GM12878 (cell line): ENCODE measurements at regions not wholly inside any gene's neighbourhood (a gene's known extent, or its start where the extent isn't known, plus 50 kb on each side); places are given as distances from the start of the nearest gene placed in this dataset.
A peak's percentile ranks its signal among the peaks of the same experiment; 100 is the strongest.

Experiments
- ATAC-seq: fragments of 200-7000 bp; cut with Tn5 transposase; 3 replicates; pipeline ENCODE4 v1.9.1; 2020; ENCODE audit warnings: mild to moderate bottlenecking, moderate library complexity
- BruUV-seq: library from RNA; stranded (reverse); fragments of 400-500 nt; replicated peaks from 2 replicates; lab custom pipeline; 2021; lab: Mats Ljungman, UMichigan
- CTCF ChIA-PET: fragments of 300-600 bp; sonication (Branson Sonifier 250); formaldehyde crosslinking; extraction: SDS; loops from one replicate; lab custom pipeline; 2021; ENCODE audit warnings: inconsistent platforms; lab: Yijun Ruan, JAX
- POLR2A ChIA-PET: fragments of 350-600 bp; formaldehyde crosslinking; extraction: SDS; loops from one replicate; lab custom pipeline; 2021; ENCODE audit warnings: inconsistent platforms; lab: Charles Lee
- RAD21 ChIA-PET: fragments of 300-600 bp; sonication (Branson Sonifier 250); formaldehyde crosslinking; loops from one replicate; lab custom pipeline; 2023; ENCODE audit warnings: antibody characterized with exemption; ENCODE audit not compliant: unreplicated experiment; lab: Charles Lee
- SMC1A ChIA-PET: fragments of 300-600 bp; sonication (Branson Sonifier 250); formaldehyde crosslinking; loops from one replicate; lab custom pipeline; 2023; ENCODE audit not compliant: unreplicated experiment, uncharacterized antibody; lab: Charles Lee
- DNase-seq: peaks from one replicate; pipeline ENCODE4 v3.0.0-alpha.2; 2011; ENCODE audit warnings: low read depth, low spot score
- FAIRE-seq: peaks from 3 replicates; lab custom pipeline; 2011; peaks lifted over from hg19 to GRCh38; lab: Jason Lieb, UNC
- H2AFZ ChIP-seq: 2 replicates; pipeline ENCODE4 v1.6.0; 2011; ENCODE audit warnings: low read depth, low read length, control low read depth; ENCODE audit not compliant: control insufficient read depth
- H3K27ac ChIP-seq: 2 replicates; pipeline ENCODE4 v1.5.1; 2011; ENCODE audit warnings: control low read depth; ENCODE audit not compliant: control insufficient read depth, insufficient read depth
- H3K27me3 ChIP-seq, 2 experiments: replicated peaks in 1 of 2; 2 replicates each; pipeline versions ENCODE4 v1.6.0 to v1.6.1; 2011; ENCODE audit warnings: low read length in 1 of 2; ENCODE audit not compliant: control insufficient read depth in 2 of 2, insufficient read depth in 2 of 2
- H3K36me3 ChIP-seq, 2 experiments: 2 replicates each; pipeline ENCODE4 v1.5.1; 2011; ENCODE audit warnings: low read length in 1 of 2; ENCODE audit not compliant: control insufficient read depth in 2 of 2, insufficient read depth in 2 of 2
- H3K4me1 ChIP-seq: 2 replicates; pipeline ENCODE4 v1.6.1; 2011; ENCODE audit warnings: mild to moderate bottlenecking, low read length, moderate library complexity, mixed read lengths; ENCODE audit not compliant: control insufficient read depth, insufficient read depth
- H3K4me2 ChIP-seq: 2 replicates; pipeline ENCODE4 v1.6.0; 2011; ENCODE audit warnings: control low read depth; ENCODE audit not compliant: control insufficient read depth, insufficient read depth
- H3K4me3 ChIP-seq: fragments of 200-600 bp; sonication (generic); 2 replicates; pipeline ENCODE4 v1.5.1; 2016
- H3K79me2 ChIP-seq: 2 replicates; pipeline ENCODE4 v1.6.0; 2011; ENCODE audit warnings: low read length; ENCODE audit not compliant: control insufficient read depth, insufficient read depth
- H3K9ac ChIP-seq: 2 replicates; pipeline ENCODE4 v1.8.0; 2011; ENCODE audit warnings: low read length, control low read depth, mixed read lengths; ENCODE audit not compliant: control insufficient read depth, insufficient read depth
- H3K9me3 ChIP-seq: replicated peaks from 3 replicates; pipeline ENCODE4 v1.5.1; 2011; ENCODE audit warnings: mild to moderate bottlenecking, low read length; ENCODE audit not compliant: control insufficient read depth, insufficient read depth
- H4K20me1 ChIP-seq: 2 replicates; pipeline ENCODE4 v1.6.0; 2011; ENCODE audit not compliant: control insufficient read depth, insufficient read depth
- CBFB ChIP-seq: IDR thresholded peaks from 2 replicates; pipeline ENCODE4 v1.6.1; 2016; ENCODE audit warnings: antibody characterized with exemption, low read depth
- NR2F1 ChIP-seq: fragments of 450-650 bp; conservative IDR thresholded peaks from 2 replicates; pipeline ENCODE4 v1.6.1; 2017; ENCODE audit warnings: mild to moderate bottlenecking
- PML ChIP-seq: IDR thresholded peaks from 2 replicates; pipeline ENCODE4 v1.6.1; 2012; ENCODE audit warnings: low read length, inconsistent platforms
- POLR2AphosphoS5 ChIP-seq: IDR thresholded peaks from 2 replicates; pipeline ENCODE4 v1.6.1; 2011; ENCODE audit warnings: mild to moderate bottlenecking, low read length, inconsistent platforms
- SUZ12 ChIP-seq: fragments of 200-600 bp; sonication (generic); IDR thresholded peaks from one replicate; pipeline ENCODE4 v1.6.1; 2018; ENCODE audit warnings: antibody characterized with exemption, mild to moderate bottlenecking; ENCODE audit not compliant: unreplicated experiment
- WGBS: methylation state at CpG from one replicate; pipeline ENCODE4 v1.1.6; 2016; ENCODE audit warnings: low lambda C conversion rate; ENCODE audit not compliant: insufficient replicate concordance, insufficient coverage; ENCODE audit errors: missing lambda C conversion rate; 5-methylcytosine and 5-hydroxymethylcytosine counted together
- in situ Hi-C: fragments of 300-500 bp; cut with MboI; formaldehyde crosslinking; loops from 9 replicates; pipeline ENCODE4 v1.14.3; 2018; ENCODE audit warnings: mixed read lengths
- intact Hi-C: fragments of 100-400 bp; cut with micrococcal nuclease; formaldehyde crosslinking; loops from one replicate; pipeline ENCODE4 v1.14.2; 2022; ENCODE audit not compliant: unreplicated experiment
- TF ChIP-seq, protein P1 (sequence below): IDR thresholded peaks from 2 replicates; pipeline ENCODE4 v1.6.1; 2012; ENCODE audit warnings: mild to moderate bottlenecking, low read depth, low read length
- TF ChIP-seq, protein P2 (sequence below): fragments of 450-650 bp; conservative IDR thresholded peaks from 2 replicates; pipeline ENCODE4 v1.6.1; 2017; ENCODE audit warnings: mild to moderate bottlenecking, moderate library complexity
- TF ChIP-seq, protein P3 (sequence below): IDR thresholded peaks from 2 replicates; pipeline ENCODE4 v1.6.1; 2012; ENCODE audit warnings: low read depth, low read length, improper control_type of control experiment

DNA sequence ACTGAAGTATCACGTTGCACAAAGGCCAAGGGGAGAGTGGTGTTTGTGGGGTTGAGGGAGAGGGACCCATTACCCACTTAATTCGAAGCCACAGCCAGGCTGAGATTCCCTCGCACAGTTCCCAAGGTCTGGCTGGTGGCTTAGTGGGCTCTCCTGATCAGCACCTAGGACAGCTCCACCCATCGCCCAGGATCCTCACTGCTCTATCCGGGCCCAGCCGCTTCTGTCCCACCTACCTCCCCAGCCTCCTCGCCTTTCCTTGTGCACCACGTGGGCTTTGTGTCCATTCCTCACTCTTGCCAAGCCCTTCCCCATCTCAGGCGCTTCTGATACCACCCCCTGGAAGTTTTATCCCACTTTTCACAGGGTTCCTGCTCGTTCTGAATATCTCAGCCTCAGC is 163.5 kb downstream of the CCT6B start:
- ATAC-seq (peak; percentile 55; the same call in 2 of the 3 replicates), DNase-seq (no peak), FAIRE-seq (no peak)
- Histone ChIP-seq H3K9me3 (no peaks in the 10 kb centered on the region), H3K4me1 (no peaks in the 10 kb centered on the region), H3K79me2 (no peaks in the 10 kb centered on the region), H4K20me1 (no peaks in the 10 kb centered on the region), H3K4me3 (no peak overlapping the region), H3K27me3 (no peaks in the 10 kb centered on the region; a peak in 1 of 4 replicates), H3K4me2 (no peak overlapping the region), H3K36me3 (no peaks in the 10 kb centered on the region), H2AFZ (no peak overlapping the region), H3K9ac (no peak overlapping the region), H3K27ac (no peak overlapping the region)
- intact Hi-C loops (no loop called here), in situ Hi-C loops (no loop called here)
- TF ChIP-seq, protein P1, sequence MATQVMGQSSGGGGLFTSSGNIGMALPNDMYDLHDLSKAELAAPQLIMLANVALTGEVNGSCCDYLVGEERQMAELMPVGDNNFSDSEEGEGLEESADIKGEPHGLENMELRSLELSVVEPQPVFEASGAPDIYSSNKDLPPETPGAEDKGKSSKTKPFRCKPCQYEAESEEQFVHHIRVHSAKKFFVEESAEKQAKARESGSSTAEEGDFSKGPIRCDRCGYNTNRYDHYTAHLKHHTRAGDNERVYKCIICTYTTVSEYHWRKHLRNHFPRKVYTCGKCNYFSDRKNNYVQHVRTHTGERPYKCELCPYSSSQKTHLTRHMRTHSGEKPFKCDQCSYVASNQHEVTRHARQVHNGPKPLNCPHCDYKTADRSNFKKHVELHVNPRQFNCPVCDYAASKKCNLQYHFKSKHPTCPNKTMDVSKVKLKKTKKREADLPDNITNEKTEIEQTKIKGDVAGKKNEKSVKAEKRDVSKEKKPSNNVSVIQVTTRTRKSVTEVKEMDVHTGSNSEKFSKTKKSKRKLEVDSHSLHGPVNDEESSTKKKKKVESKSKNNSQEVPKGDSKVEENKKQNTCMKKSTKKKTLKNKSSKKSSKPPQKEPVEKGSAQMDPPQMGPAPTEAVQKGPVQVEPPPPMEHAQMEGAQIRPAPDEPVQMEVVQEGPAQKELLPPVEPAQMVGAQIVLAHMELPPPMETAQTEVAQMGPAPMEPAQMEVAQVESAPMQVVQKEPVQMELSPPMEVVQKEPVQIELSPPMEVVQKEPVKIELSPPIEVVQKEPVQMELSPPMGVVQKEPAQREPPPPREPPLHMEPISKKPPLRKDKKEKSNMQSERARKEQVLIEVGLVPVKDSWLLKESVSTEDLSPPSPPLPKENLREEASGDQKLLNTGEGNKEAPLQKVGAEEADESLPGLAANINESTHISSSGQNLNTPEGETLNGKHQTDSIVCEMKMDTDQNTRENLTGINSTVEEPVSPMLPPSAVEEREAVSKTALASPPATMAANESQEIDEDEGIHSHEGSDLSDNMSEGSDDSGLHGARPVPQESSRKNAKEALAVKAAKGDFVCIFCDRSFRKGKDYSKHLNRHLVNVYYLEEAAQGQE: peak; percentile 93
- TF ChIP-seq SUZ12 (no peak), POLR2AphosphoS5 (no peak), NR2F1 (no peak), PML (no peak), CBFB (no peak)
- TF ChIP-seq, protein P2, sequence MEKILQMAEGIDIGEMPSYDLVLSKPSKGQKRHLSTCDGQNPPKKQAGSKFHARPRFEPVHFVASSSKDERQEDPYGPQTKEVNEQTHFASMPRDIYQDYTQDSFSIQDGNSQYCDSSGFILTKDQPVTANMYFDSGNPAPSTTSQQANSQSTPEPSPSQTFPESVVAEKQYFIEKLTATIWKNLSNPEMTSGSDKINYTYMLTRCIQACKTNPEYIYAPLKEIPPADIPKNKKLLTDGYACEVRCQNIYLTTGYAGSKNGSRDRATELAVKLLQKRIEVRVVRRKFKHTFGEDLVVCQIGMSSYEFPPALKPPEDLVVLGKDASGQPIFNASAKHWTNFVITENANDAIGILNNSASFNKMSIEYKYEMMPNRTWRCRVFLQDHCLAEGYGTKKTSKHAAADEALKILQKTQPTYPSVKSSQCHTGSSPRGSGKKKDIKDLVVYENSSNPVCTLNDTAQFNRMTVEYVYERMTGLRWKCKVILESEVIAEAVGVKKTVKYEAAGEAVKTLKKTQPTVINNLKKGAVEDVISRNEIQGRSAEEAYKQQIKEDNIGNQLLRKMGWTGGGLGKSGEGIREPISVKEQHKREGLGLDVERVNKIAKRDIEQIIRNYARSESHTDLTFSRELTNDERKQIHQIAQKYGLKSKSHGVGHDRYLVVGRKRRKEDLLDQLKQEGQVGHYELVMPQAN: no peak
- TF ChIP-seq, protein P3, sequence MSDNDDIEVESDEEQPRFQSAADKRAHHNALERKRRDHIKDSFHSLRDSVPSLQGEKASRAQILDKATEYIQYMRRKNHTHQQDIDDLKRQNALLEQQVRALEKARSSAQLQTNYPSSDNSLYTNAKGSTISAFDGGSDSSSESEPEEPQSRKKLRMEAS: no peak
- RAD21 ChIA-PET: no interaction called here
- POLR2A ChIA-PET: no interaction called here
- 25% methylated on average over 10 of the region's 10 CpGs for WGBS
- SMC1A ChIA-PET: no interaction called here
- CTCF ChIA-PET: no interaction called here
- no TSS peak for BruUV-seq
